ENCODE measurements at regions not wholly inside any gene's neighbourhood (a gene's known extent, or its start where the extent isn't known, plus 50 kb on each side); places are given as distances from the start of the nearest gene placed in this dataset.

GRCh38 chr16:35752012-35752772, 2292.8 kb downstream of the TP53TG3F start:
- no peak overlapping the region for H3K27ac ChIP-seq
- no peak for TF ChIP-seq POLR2AphosphoS5 (IDR thresholded peaks at IDR 0.05; ENCODE audit: borderline replicate concordance, low read depth, low read length)
- TF ChIP-seq EZH2 (IDR thresholded peaks at IDR 0.05), result no peak
- TF ChIP-seq FOXP2 (optimal IDR thresholded peaks at IDR 0.05; ENCODE audit: control extremely low read depth, extremely low read length, insufficient read depth), result no peak
- no peak overlapping the region for H3K4me3 ChIP-seq
- no peak for DNase-seq (ENCODE audit: low read depth, low spot score)
- H3K9ac ChIP-seq (ENCODE audit: insufficient read length), result no peak overlapping the region
- no peaks in the 10 kb centered on the region for H3K36me3 ChIP-seq (ENCODE audit: insufficient read depth, low read length)
- no peaks in the 10 kb centered on the region for H3K9me3 ChIP-seq (ENCODE audit: low read depth, low read length)

- no peak overlapping the region for H3K4me3 ChIP-seq
- TF ChIP-seq POLR2AphosphoS5 (IDR thresholded peaks at IDR 0.05; ENCODE audit: borderline replicate concordance, low read depth, low read length) (no peak), EZH2 (IDR thresholded peaks at IDR 0.05) (no peak), FOXP2 (optimal IDR thresholded peaks at IDR 0.05; ENCODE audit: control extremely low read depth, extremely low read length, insufficient read depth) (no peak)
- no peaks in the 10 kb centered on the region for H3K36me3 ChIP-seq (ENCODE audit: insufficient read depth, low read length)
- no peak overlapping the region for H3K27ac ChIP-seq
- no peaks in the 10 kb centered on the region for H3K9me3 ChIP-seq (ENCODE audit: low read depth, low read length)
- no peak overlapping the region for H3K9ac ChIP-seq (ENCODE audit: insufficient read length)
- DNase-seq (ENCODE audit: low read depth, low spot score), result no peak
These were observed 2293.6 kb downstream of the TP53TG3F start for GRCh38 chr16:35752773-35753558.

DNA sequence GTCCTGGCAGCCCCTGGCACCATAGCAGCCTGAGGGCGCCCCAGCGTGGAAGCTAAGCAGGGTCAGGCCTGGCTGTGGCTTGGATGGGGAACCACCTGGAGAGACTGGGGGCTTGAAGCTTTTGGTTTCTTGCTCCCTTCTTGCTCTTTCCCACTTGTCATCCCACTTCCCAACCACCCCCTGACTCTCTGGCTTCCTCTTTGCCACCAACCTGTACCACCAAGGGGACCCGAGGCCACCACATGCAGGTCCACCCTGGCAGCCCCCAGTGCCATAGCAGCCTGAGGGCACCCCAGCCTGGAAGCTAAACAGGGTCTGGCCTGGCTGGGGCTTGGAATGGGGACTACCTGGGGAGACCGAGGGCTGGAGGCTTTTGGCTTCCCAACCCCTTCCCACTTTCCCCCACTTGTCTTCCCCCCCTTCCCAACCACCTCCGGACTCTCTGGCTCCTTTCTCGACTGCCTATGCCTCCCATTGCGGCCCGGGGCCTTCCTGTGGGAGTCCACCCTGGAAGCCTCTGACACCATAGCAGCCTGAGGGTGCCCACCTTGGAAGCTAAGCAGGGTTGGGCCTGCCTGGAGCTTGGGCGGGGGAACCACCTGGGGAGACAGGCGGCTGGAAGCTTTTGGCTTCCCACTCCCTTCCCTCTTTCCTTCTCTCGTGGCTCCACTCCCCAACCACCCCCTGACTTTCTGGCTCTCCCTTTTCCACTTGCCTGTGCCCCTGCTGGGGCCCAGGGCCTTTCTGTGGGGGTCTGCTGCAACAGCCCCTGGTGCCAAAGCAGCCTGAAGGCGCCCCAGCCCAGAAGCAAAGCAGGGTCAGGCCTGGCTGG, 2294.4 kb downstream of the TP53TG3F start:
- Histone ChIP-seq H3K4me3 (no peak overlapping the region), H3K9ac (ENCODE audit: insufficient read length) (no peak overlapping the region), H3K9me3 (ENCODE audit: low read depth, low read length) (no peaks in the 10 kb centered on the region), H3K27ac (no peak overlapping the region), H3K36me3 (ENCODE audit: insufficient read depth, low read length) (no peaks in the 10 kb centered on the region)
- no peak for TF ChIP-seq FOXP2 (optimal IDR thresholded peaks at IDR 0.05; ENCODE audit: control extremely low read depth, extremely low read length, insufficient read depth)
- TF ChIP-seq EZH2 (IDR thresholded peaks at IDR 0.05), result no peak
- TF ChIP-seq POLR2AphosphoS5 (IDR thresholded peaks at IDR 0.05; ENCODE audit: borderline replicate concordance, low read depth, low read length), result no peak
- no peak for DNase-seq (ENCODE audit: low read depth, low spot score)

DNA sequence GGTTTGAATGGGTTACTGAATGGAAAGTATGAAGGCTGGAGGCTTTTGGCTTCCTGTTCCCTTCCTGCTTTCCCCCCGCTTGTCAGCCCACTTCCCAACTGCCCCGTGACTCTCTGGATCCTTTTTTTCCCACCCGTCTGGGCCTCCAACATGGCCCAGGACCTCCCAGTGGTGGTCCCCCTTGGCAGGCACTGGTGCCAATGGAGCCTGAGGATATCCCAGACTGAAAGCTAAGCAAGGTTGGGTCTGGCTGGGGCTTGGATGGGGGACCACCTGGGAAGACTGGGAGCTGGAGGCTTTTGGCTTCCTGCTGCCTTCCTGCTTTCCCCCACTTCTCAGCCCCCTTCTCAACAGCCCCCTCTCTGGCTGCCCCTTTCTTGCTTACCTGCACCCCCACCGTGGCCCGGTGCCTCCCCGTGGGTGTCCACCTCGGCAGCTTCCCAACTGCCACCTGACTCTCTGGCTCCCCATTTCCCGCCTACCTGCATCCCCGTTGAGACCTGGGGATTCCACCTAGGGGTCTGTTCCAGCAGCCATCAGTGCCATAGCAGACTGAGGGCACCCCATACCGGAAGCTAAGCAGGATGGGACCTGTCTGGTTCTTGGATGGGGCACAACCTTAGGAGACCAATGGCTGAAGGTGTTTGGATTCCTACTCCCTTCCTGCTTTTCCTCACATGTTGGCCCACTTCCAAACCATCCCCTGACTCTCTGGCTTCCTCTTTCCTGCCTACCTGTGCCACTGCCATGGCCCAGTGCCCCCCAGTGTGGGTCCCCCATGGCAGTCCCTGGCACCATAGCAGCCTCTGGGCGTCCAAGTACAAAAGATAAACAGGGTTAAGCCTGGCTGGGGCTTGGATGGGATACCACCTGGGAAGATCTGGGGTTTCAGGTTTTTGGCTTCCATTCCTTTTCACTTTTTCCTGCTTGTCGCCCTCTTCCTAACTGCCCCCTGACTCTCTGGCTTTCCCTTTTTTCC, 2295.3 kb downstream of the TP53TG3F start:
- TF ChIP-seq EZH2 (IDR thresholded peaks at IDR 0.05), result no peak
- TF ChIP-seq FOXP2 (optimal IDR thresholded peaks at IDR 0.05; ENCODE audit: control extremely low read depth, extremely low read length, insufficient read depth), result no peak
- TF ChIP-seq POLR2AphosphoS5 (IDR thresholded peaks at IDR 0.05; ENCODE audit: borderline replicate concordance, low read depth, low read length), result no peak
- H3K9ac ChIP-seq (ENCODE audit: insufficient read length), result no peak overlapping the region
- H3K9me3 ChIP-seq (ENCODE audit: low read depth, low read length), result no peaks in the 10 kb centered on the region
- H3K4me3 ChIP-seq, result no peak overlapping the region
- H3K27ac ChIP-seq, result no peak overlapping the region
- no peak for DNase-seq (ENCODE audit: low read depth, low spot score)
- H3K36me3 ChIP-seq (ENCODE audit: insufficient read depth, low read length), result no peaks in the 10 kb centered on the region

- H3K9me3 ChIP-seq (ENCODE audit: low read depth, low read length), result no peaks in the 10 kb centered on the region
- no peak overlapping the region for H3K27ac ChIP-seq
- no peak for DNase-seq (ENCODE audit: low read depth, low spot score)
- no peak overlapping the region for H3K4me3 ChIP-seq
- TF ChIP-seq POLR2AphosphoS5 (IDR thresholded peaks at IDR 0.05; ENCODE audit: borderline replicate concordance, low read depth, low read length), result no peak
- TF ChIP-seq EZH2 (IDR thresholded peaks at IDR 0.05), result no peak
- TF ChIP-seq FOXP2 (optimal IDR thresholded peaks at IDR 0.05; ENCODE audit: control extremely low read depth, extremely low read length, insufficient read depth), result no peak
- no peak overlapping the region for H3K9ac ChIP-seq (ENCODE audit: insufficient read length)
- no peaks in the 10 kb centered on the region for H3K36me3 ChIP-seq (ENCODE audit: insufficient read depth, low read length)
These were observed 2329.0 kb downstream of the TP53TG3F start for GRCh38 chr16:35788381-35788780.

DNA sequence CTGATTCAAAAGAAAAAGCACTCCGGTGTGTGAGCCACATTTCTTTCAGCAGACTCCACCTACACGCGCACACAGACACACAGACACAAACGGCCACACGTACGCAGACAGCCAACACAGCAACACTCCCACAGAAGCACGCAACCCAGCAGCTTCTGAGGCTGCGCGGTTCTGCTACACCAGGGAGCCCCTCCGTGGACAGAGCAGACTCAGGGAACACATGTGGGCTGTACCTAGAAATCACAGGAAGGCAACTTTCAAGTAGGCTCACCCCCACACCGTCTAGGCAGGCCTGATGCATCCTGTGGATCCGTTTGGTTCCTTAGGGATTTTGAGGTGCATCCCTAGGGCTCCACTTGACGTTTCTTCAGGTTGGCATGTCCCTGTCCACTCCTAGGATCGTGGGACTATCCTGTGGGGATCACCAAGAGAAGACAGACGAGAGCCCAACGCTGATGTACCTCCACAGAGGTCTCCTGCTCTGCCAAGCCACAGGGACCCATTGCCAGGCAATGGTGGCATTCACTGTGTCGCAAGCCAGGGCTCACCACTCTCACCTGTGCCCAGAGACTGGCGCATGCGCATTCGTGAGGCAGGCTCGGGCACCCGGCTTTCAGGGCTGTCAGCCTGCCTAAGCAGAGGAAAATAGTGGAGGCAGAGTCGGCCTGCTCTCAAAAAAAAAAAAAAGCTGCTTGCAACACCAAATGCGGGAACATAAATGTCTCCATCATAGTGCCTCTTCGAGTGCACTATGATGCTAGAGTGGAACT, 2333.3 kb downstream of the TP53TG3F start:
- Histone ChIP-seq H3K4me3 (no peak overlapping the region), H3K27ac (no peak overlapping the region), H3K9me3 (ENCODE audit: low read depth, low read length) (no peaks in the 10 kb centered on the region), H3K36me3 (ENCODE audit: insufficient read depth, low read length) (no peaks in the 10 kb centered on the region), H3K9ac (ENCODE audit: insufficient read length) (no peak overlapping the region)
- no peak for DNase-seq (ENCODE audit: low read depth, low spot score)
- TF ChIP-seq EZH2 (IDR thresholded peaks at IDR 0.05) (no peak), POLR2AphosphoS5 (IDR thresholded peaks at IDR 0.05; ENCODE audit: borderline replicate concordance, low read depth, low read length) (no peak), FOXP2 (optimal IDR thresholded peaks at IDR 0.05; ENCODE audit: control extremely low read depth, extremely low read length, insufficient read depth) (no peak)

GRCh38 chr16:35793601-35794000, 2334.2 kb downstream of the TP53TG3F start:
- Histone ChIP-seq H3K9me3 (ENCODE audit: low read depth, low read length) (no peaks in the 10 kb centered on the region), H3K27ac (no peak overlapping the region), H3K4me3 (no peak overlapping the region), H3K36me3 (ENCODE audit: insufficient read depth, low read length) (no peaks in the 10 kb centered on the region), H3K9ac (ENCODE audit: insufficient read length) (no peak overlapping the region)
- no peak for DNase-seq (ENCODE audit: low read depth, low spot score)
- TF ChIP-seq EZH2 (IDR thresholded peaks at IDR 0.05) (no peak), POLR2AphosphoS5 (IDR thresholded peaks at IDR 0.05; ENCODE audit: borderline replicate concordance, low read depth, low read length) (no peak), FOXP2 (optimal IDR thresholded peaks at IDR 0.05; ENCODE audit: control extremely low read depth, extremely low read length, insufficient read depth) (no peak)
